GM12801 (cell line): ENCODE measurements at regions not wholly inside any gene's neighbourhood (a gene's known extent, or its start where the extent isn't known, plus 50 kb on each side); places are given as distances from the start of the nearest gene placed in this dataset.

Experiments
- TF ChIP-seq, protein P1 (sequence below): IDR thresholded peaks from one replicate; pipeline ENCODE4 v1.5.1; 2011; ENCODE audit warnings: control low read depth; ENCODE audit not compliant: insufficient read length; ENCODE audit errors: extremely low read depth

DNA sequence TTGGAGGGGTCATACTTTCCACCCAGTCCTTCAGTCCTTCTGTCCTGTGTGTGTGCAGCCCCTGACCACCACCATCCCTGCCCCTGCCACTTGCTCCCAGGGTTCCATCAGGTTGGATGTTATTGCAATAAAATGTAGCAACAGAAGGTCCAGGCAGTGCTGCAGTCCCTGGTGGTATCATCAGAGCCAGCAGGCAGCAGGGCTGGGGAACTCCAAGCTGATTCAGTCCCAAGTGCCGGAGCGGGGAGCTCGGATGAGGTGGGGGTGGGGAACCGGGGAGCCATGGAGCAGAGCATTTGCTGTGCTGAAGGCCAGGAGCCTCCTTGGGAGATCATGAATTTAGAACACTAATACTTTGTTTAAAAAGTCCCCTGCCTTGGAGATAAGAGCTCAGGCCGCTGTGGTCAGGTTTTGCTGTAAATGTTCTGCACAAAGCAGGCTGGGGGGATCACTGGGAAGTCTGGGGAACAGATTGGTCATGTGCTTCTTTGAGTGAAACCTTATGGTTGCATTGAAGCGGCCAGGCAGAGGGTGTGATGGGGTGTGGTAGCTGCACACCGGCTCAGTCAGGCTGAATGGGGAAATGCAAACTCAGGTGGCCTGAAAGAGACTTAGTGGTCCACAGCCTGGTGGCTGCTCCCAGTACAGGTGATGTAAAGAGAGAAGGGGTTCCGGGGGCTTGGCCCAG lies 225.9 kb downstream of the SEC14L1 start:
- TF ChIP-seq, protein P1, sequence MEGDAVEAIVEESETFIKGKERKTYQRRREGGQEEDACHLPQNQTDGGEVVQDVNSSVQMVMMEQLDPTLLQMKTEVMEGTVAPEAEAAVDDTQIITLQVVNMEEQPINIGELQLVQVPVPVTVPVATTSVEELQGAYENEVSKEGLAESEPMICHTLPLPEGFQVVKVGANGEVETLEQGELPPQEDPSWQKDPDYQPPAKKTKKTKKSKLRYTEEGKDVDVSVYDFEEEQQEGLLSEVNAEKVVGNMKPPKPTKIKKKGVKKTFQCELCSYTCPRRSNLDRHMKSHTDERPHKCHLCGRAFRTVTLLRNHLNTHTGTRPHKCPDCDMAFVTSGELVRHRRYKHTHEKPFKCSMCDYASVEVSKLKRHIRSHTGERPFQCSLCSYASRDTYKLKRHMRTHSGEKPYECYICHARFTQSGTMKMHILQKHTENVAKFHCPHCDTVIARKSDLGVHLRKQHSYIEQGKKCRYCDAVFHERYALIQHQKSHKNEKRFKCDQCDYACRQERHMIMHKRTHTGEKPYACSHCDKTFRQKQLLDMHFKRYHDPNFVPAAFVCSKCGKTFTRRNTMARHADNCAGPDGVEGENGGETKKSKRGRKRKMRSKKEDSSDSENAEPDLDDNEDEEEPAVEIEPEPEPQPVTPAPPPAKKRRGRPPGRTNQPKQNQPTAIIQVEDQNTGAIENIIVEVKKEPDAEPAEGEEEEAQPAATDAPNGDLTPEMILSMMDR = no peak

DNA sequence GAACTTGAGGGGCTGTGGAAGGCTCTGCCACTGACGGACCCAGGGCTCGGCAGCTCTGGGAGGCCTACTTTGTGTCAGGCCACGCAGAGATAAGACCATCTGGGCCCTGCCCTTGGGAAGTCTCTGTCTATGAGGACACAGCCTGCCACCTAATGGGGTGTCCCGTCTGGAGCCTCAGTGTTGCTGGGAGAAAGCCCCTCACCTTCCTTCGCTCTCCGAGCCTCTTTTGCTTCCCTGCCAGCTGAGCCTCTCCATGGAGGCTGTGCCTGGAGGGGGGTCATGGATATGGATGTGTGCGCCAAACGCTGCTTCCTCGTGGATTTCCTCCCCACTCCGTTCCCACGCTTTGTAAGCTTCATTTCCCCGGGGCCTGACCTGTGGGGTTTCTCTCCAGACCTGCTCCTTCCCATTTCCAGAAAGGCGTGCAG lies 228.8 kb downstream of the SEC14L1 start:
- TF ChIP-seq, protein P1 = no peak

DNA sequence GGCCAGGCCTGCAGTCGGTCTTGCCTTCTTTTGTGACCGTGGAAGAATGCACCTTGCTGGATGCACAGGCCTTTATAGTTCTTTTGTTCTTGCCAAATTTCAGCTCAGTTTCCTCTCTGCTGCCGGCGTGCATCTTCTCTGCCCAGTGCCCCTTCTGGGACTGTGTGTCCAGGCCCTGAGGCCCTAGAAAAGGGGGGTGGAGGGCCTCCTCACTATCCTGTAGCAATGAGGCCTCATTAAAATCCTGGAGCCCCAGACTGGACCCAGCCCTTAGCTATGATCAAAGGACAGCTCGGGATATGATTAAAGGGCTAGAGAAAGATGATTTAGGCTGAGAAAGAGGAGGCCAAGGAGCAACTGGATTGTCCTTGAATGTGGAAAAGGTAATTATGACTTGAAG lies 229.8 kb downstream of the SEC14L1 start:
- TF ChIP-seq, protein P1 = no peak

DNA sequence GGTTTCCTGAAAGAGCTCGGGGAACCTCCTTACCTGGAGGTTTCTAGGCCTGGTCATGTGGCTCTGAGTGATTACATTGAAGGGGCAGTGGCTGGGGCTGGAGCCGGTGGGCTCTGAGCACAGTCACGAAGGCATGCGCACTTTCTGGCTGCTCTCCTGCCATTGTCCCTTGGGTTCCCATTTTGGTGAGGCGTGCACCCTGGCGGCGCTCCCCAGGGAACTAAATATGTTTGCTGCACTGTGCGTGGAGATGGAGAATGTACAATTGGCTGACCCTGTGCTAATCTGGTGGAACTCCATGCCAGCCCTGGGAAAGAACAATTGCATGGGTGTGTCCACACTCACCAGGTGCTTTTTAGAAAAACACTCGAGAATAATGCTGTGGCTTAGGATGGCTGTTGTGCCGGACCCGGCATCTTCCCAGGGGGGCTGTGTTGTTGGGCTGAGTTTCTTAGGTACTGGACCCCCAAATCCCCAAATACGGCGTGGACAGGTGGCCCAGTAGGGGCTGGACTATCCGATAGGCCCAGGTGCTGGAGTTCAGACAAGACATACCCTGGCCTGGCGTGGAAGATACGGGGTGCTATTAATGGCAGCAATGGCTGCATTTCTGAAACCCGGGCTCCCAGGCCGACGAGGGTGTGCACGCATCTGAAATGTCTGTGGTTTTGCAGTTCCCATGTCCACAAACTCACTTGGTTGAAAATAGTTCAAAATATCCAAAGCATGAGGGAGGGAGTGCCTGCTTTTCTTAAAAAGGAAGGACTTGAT lies 230.5 kb downstream of the SEC14L1 start:
- TF ChIP-seq, protein P1 = no peak

DNA sequence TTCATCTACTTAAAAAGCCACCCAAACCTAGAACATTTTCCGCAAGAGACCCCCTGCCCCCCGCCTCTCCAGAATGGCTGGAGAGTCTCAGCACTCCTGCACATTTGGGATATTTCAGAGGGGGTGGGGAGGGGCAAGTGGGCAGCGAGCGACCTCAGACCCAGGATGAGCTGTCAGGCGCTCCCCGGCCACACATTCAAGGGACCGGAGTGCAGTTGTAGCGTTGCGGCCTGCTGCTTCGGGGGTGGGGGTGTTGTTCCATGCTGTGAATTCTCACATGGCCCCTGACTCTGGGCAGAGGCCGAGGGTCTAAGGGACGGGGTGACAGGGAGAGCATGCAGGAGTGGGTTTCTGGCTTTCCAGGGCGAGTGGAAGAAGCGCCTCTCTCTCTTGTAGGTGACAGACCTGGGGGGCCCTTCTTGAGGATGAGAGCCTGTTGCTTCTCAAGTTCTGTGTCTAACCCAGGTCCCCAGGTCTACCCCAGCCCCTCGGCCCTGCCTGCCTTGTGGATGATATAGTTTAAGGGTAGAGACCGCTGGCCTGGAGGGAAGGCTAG lies 231.2 kb downstream of the SEC14L1 start:
- TF ChIP-seq, protein P1 = no peak

DNA sequence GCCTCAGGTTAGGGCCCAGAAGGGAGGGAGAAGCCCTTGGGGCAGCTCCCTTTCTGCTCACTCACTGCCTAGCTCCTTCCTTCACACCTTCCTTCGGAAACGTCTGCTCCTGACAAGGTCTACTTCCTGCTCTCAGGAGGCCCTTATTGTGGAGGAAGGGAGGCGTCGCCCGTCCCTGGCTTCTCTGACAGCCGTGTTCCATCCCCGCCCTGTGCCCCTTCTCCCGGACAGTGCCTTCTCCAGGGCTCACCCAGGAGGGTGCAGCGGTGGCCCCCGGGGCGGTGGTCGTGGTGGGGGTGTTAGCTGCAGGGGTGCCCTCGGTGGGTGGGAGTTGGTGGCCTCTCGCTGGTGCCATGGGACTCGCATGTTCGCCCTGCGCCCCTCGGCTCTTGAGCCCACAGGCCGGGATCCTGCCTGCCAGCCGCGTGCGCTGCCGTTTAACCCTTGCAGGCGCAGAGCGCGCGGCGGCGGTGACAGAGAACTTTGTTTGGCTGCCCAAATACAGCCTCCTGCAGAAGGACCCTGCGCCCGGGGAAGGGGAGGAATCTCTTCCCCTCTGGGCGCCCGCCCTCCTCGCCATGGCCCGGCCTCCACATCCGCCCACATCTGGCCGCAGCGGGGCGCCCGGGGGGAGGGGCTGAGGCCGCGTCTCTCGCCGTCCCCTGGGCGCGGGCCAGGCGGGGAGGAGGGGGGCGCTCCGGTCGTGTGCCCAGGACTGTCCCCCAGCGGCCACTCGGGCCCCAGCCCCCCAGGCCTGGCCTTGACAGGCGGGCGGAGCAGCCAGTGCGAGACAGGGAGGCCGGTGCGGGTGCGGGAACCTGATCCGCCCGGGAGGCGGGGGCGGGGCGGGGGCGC lies 231.9 kb downstream of the SEC14L1 start:
- TF ChIP-seq, protein P1 = no peak
